PFSK-1 (cell line): ENCODE measurements at regions not wholly inside any gene's neighbourhood (a gene's known extent, or its start where the extent isn't known, plus 50 kb on each side); places are given as distances from the start of the nearest gene placed in this dataset.

ENCODE experiments used
- FOXP2 ChIP-seq: optimal IDR thresholded peaks from 2 replicates; pipeline ENCODE3; 2011; ENCODE audit warnings: borderline replicate concordance, control low read depth, inconsistent platforms; ENCODE audit not compliant: insufficient read depth; ENCODE audit errors: extremely low read length, extremely low read depth
- POLR2AphosphoS5 ChIP-seq: IDR thresholded peaks from 2 replicates; pipeline ENCODE4 v1.6.1; 2012; ENCODE audit warnings: low read depth, mild to moderate bottlenecking, control low read depth, low read length, moderate library complexity
- SIN3A ChIP-seq: IDR thresholded peaks from 2 replicates; pipeline ENCODE4 v1.6.1; 2012; ENCODE audit warnings: mild to moderate bottlenecking, low read length, moderate library complexity, borderline replicate concordance; ENCODE audit not compliant: insufficient read depth
- TAF1 ChIP-seq: IDR thresholded peaks from 2 replicates; pipeline ENCODE4 v1.6.1; 2012; ENCODE audit warnings: low read length, control low read depth, borderline replicate concordance; ENCODE audit not compliant: insufficient read depth
- TF ChIP-seq, protein P1 (sequence below), 2 experiments: IDR thresholded peaks; 2 replicates each; pipeline versions ENCODE4 v1.6.1 to v1.8.0; 2011 to 2012; ENCODE audit warnings: low read depth in 2 of 2, low read length in 2 of 2, control low read depth in 1 of 2, inconsistent platforms in 1 of 2, mild to moderate bottlenecking in 1 of 2, moderate library complexity in 1 of 2; ENCODE audit not compliant: insufficient read depth in 1 of 2

DNA sequence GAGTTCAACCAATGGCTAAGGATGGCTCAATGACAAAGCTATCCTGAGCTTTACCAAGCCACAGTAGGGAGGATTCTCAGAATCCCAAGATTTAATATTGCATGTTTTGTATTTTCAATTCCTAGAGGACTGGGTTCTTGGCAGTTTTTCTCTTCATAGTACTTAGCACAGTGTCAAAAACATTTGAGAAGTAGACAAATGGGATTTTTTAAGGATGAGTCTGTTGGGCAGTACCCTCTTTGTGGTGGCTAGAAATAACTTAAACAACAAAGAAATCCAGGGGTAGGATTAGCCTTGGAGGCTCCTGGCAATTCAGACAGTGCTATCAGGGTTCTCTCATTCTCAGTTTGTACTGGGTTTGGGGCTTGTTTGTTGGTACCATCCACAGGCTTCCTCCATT is 212.8 kb upstream of the RORA start:
- TF ChIP-seq TAF1: no peak
- no peak for TF ChIP-seq POLR2AphosphoS5
- TF ChIP-seq FOXP2: no peak
- TF ChIP-seq, protein P1, sequence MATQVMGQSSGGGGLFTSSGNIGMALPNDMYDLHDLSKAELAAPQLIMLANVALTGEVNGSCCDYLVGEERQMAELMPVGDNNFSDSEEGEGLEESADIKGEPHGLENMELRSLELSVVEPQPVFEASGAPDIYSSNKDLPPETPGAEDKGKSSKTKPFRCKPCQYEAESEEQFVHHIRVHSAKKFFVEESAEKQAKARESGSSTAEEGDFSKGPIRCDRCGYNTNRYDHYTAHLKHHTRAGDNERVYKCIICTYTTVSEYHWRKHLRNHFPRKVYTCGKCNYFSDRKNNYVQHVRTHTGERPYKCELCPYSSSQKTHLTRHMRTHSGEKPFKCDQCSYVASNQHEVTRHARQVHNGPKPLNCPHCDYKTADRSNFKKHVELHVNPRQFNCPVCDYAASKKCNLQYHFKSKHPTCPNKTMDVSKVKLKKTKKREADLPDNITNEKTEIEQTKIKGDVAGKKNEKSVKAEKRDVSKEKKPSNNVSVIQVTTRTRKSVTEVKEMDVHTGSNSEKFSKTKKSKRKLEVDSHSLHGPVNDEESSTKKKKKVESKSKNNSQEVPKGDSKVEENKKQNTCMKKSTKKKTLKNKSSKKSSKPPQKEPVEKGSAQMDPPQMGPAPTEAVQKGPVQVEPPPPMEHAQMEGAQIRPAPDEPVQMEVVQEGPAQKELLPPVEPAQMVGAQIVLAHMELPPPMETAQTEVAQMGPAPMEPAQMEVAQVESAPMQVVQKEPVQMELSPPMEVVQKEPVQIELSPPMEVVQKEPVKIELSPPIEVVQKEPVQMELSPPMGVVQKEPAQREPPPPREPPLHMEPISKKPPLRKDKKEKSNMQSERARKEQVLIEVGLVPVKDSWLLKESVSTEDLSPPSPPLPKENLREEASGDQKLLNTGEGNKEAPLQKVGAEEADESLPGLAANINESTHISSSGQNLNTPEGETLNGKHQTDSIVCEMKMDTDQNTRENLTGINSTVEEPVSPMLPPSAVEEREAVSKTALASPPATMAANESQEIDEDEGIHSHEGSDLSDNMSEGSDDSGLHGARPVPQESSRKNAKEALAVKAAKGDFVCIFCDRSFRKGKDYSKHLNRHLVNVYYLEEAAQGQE (IDR thresholded peaks at IDR 0.05; ENCODE audit: insufficient read depth in 1 of 2, low read depth in 2 of 2, low read length in 2 of 2): no peak
- no peak for TF ChIP-seq SIN3A
